ENCODE measurements at regions not wholly inside any gene's neighbourhood (a gene's known extent, or its start where the extent isn't known, plus 50 kb on each side); places are given as distances from the start of the nearest gene placed in this dataset.

DNA sequence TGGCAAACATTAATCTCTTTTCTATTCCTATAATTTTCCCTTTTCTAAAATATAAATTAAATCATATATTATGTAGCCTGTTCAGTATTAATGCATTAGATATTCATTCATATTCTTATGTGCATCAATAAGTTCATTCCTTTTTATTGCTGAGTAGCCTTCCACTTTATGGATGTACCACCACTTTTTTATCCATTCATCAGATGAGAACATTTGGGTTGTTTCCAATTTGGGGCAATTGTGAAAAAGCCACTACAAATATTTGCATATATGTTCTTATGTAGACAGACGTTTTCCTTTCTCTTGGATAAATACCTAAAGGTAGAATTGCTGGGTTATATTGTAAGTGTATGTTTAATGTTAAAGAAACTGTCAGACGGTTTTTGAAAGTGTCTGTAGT is 79.4 kb upstream of the MAPK10 start:
- DNase-seq: no peak
- H3K36me3 ChIP-seq: no peaks in the 10 kb centered on the region

DNA sequence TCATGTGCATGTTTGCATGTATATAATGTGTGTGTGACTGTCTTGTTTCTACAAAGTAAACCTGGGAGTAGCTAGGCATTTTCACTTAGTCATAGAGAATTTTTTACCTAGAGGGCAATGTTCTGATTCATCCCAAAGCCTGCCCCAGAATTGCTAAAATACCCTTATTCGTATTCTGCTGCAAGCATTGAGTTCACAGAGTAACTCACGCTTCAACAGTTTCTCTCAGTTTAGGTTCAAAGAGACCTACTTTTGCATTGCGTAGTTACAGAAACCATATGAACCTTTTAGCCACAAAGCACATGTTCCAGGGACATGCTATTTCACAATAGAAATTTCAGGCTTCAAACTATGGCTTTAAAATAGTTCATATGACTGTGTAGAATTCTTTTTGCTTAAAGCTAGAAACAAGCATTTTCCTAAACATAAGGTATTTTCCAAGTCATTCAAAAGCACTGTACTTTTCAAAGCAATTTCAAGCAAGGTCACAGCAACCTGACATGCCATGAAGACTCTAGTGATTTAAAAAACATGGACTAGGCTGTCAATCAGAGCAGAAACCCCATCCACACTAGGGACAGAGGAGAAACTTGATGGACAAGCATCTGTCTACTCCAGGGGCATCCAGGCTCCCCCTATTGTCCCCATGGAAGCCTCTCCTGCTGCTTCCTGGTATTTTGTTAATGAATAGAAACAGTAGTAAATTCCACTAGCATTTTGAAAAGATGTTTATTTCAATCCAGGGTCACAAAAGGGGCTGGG is 81.5 kb upstream of the MAPK10 start:
- TF ChIP-seq CTCF (IDR thresholded peaks at IDR 0.05; ENCODE audit: low read depth, low read length): no peak
- Histone ChIP-seq H3K4me1 (no peaks in the 10 kb centered on the region), H3K36me3 (no peaks in the 10 kb centered on the region), H3K27me3 (no peaks in the 10 kb centered on the region), H3K9me3 (no peaks in the 10 kb centered on the region), H3K4me3 (ENCODE audit: low read depth, low read length) (no peak overlapping the region)
- no peak for DNase-seq

More for the DNA sequence above, 79.4 kb upstream of the MAPK10 start:
- no peak overlapping the region for H3K4me3 ChIP-seq (ENCODE audit: low read depth, low read length)
- no peaks in the 10 kb centered on the region for H3K4me1 ChIP-seq
- no peaks in the 10 kb centered on the region for H3K27me3 ChIP-seq
- H3K9me3 ChIP-seq: no peaks in the 10 kb centered on the region
- no peak for TF ChIP-seq CTCF (IDR thresholded peaks at IDR 0.05; ENCODE audit: low read depth, low read length)

- Histone ChIP-seq H3K27me3 (no peaks in the 10 kb centered on the region), H3K9me3 (no peaks in the 10 kb centered on the region), H3K4me3 (ENCODE audit: low read depth, low read length) (no peak overlapping the region), H3K4me1 (no peaks in the 10 kb centered on the region), H3K36me3 (no peaks in the 10 kb centered on the region)
- no peak for TF ChIP-seq CTCF (IDR thresholded peaks at IDR 0.05; ENCODE audit: low read depth, low read length)
- no peak for DNase-seq
These were observed 83.0 kb upstream of the MAPK10 start for GRCh38 chr4:86442881-86443280.

DNA sequence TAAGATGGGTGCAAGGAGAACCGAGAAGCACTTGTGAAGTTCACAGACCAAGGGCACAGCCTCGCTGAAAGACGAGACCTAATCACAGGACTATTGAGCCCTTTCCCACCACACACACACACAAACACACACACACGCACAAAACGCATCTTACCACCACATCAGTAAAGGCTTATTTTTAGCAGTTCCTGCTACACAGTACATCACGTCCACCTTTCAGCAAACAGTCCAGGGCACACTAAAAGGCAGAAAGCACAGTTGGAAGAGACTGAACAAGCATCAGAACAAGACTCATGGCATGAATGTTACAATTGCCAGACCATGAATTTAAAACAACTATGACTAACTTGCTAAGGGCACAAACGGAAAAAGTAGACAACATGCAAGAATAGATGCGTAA is 83.6 kb upstream of the MAPK10 start:
- no peaks in the 10 kb centered on the region for H3K4me1 ChIP-seq
- no peak for DNase-seq
- H3K9me3 ChIP-seq: no peaks in the 10 kb centered on the region
- no peak for TF ChIP-seq CTCF (IDR thresholded peaks at IDR 0.05; ENCODE audit: low read depth, low read length)
- H3K27me3 ChIP-seq: no peaks in the 10 kb centered on the region
- no peak overlapping the region for H3K4me3 ChIP-seq (ENCODE audit: low read depth, low read length)
- no peaks in the 10 kb centered on the region for H3K36me3 ChIP-seq

- DNase-seq: no peak
- Histone ChIP-seq H3K9me3 (no peaks in the 10 kb centered on the region), H3K4me3 (ENCODE audit: low read depth, low read length) (no peak overlapping the region), H3K36me3 (no peaks in the 10 kb centered on the region), H3K27me3 (no peaks in the 10 kb centered on the region), H3K4me1 (peaks cover 5% of the 10 kb centered on the region; the same call in 1 of the 2 replicates)
- no peak for TF ChIP-seq CTCF (IDR thresholded peaks at IDR 0.05; ENCODE audit: low read depth, low read length)
These were observed 87.1 kb upstream of the MAPK10 start for GRCh38 chr4:86446996-86447395.

DNA sequence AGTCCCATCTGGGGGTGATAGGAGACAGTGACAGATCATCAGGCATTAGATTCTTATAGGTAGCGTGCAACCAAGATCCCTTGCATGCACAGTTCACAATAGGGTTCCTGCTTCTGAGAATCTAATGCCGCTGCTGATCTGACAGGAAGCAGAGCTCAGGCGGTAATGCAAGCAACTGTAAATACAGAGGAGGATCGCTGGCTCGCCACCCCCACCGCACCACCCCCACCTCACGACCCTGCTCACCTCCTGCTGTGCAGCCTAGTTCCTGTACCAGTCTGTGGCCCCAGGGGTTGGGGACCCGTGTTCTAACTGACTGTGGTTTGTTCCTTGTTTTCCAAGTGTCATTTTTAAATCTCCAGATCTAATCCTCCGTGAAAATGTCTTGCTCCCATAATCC is 89.0 kb upstream of the MAPK10 start:
- H3K4me3 ChIP-seq (ENCODE audit: low read depth, low read length): no peak overlapping the region
- H3K36me3 ChIP-seq: no peaks in the 10 kb centered on the region
- no peaks in the 10 kb centered on the region for H3K9me3 ChIP-seq
- no peak for TF ChIP-seq CTCF (IDR thresholded peaks at IDR 0.05; ENCODE audit: low read depth, low read length)
- no peaks in the 10 kb centered on the region for H3K27me3 ChIP-seq
- DNase-seq: no peak
- peaks cover 18% of the 10 kb centered on the region for H3K4me1 ChIP-seq

Data from BE2C (cell line).